ENCODE measurements at regions not wholly inside any gene's neighbourhood (a gene's known extent, or its start where the extent isn't known, plus 50 kb on each side); places are given as distances from the start of the nearest gene placed in this dataset.

DNA sequence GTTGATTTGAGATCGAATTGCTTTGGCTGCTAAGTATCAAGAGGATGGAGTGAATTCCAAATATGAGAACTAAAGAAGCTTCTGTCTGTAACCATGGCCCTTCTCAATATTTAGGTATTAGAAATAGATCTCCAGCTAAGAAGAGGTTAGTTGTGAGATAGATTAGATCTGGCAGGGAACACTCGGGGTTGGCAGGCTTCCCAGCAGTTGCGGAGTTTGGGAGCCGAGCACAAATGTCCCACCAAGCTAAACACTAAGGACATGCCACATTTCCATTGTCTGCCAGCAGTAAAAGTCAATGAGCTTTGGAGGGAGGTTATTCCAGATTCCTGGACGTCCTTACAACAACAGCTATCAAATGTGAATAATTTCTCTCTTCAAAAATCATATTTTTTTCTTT lies 85.8 kb downstream of the TAF11L14 start:
- Histone ChIP-seq H3K9me1 (ENCODE audit: insufficient read depth, low read length) (no peaks in the 10 kb centered on the region), H2BK15ac (ENCODE audit: low read depth, low read length) (no peak overlapping the region), H3K9me3 (ENCODE audit: control insufficient read depth, insufficient read depth, low read length) (no peaks in the 10 kb centered on the region), H3K4ac (ENCODE audit: low read depth, low read length) (no peak overlapping the region), H3K18ac (ENCODE audit: low read depth, low read length) (no peak overlapping the region), H2AK9ac (replicated peaks; ENCODE audit: low read depth, low read length, poor library complexity) (no peak overlapping the region), H2AFZ (replicated peaks; ENCODE audit: low read length, poor library complexity) (no peak overlapping the region), H3K4me1 (ENCODE audit: control insufficient read depth, insufficient read depth, low read length) (no peaks in the 10 kb centered on the region), H2BK5ac (ENCODE audit: low read depth, low read length, poor library complexity, severe bottlenecking) (no peak overlapping the region), H3K27me3 (ENCODE audit: control insufficient read depth, insufficient read depth, low read length) (no peaks in the 10 kb centered on the region), H2BK20ac (ENCODE audit: low read depth, low read length) (no peak overlapping the region), H4K5ac (ENCODE audit: low read depth, low read length) (no peak overlapping the region), H2AK5ac (ENCODE audit: low read depth, low read length) (no peak overlapping the region), H4K20me1 (ENCODE audit: insufficient read depth, low read length) (no peaks in the 10 kb centered on the region), H2BK120ac (ENCODE audit: low read depth, low read length) (no peak overlapping the region), H4K8ac (ENCODE audit: low read depth in 2 of 2, low read length in 2 of 2) (no peak overlapping the region), H3K14ac (replicated peaks; ENCODE audit: low read depth, low read length) (no peak overlapping the region), H3K4me3 (ENCODE audit: insufficient read depth, low read depth, low read length) (no peak overlapping the region), H3K4me2 (ENCODE audit: low read depth, low read length) (no peak overlapping the region), H3K79me1 (ENCODE audit: low read depth in 1 of 2, low read length in 2 of 2) (no peaks in the 10 kb centered on the region), H3K9ac (ENCODE audit: low read depth, low read length) (no peak overlapping the region), H3K23ac (ENCODE audit: low read depth, low read length) (no peak overlapping the region), H3K36me3 (ENCODE audit: control insufficient read depth, insufficient read depth, low read length) (no peaks in the 10 kb centered on the region), H3K27ac (ENCODE audit: insufficient read depth, low read length) (no peak overlapping the region), H4K91ac (ENCODE audit: insufficient read depth, low read depth, low read length) (no peak overlapping the region), H3K56ac (ENCODE audit: extremely low read depth, insufficient read depth, low read length) (no peak overlapping the region)
- dilution Hi-C loops (cut with HindIII; ENCODE audit: low sequenced_read_pairs, unreplicated experiment) (no loop called here), intact Hi-C loops (cut with micrococcal nuclease) (no loop called here), in situ Hi-C loops (cut with MboI; ENCODE audit: low sequenced_read_pairs) (no loop called here)
- WGBS, 2 experiments (ENCODE audit: extremely low coverage in 2 of 2, insufficient read length in 1 of 2) = no CpG with 5 or more reads among the region's 5 CpGs
- no TSS peak for BruUV-seq (replicated peaks)
- ATAC-seq (ENCODE audit: low read depth) (no peak), DNase-seq (no peak)
- ChIA-PET CTCF (no interaction called here), POLR2A (ENCODE audit: unreplicated experiment) (no interaction called here)
- TF ChIP-seq BHLHE40 (IDR thresholded peaks at IDR 0.05; ENCODE audit: low read depth, low read length) (no peak), ELK1 (IDR thresholded peaks at IDR 0.05; ENCODE audit: borderline replicate concordance, low read depth, low read length) (no peak), RCOR1 (IDR thresholded peaks at IDR 0.05; ENCODE audit: insufficient replicate concordance, low read length) (no peak), SMC3 (IDR thresholded peaks at IDR 0.05; ENCODE audit: low read depth, low read length) (no peak), CEBPB (IDR thresholded peaks at IDR 0.05; ENCODE audit: low read depth, low read length) (no peak), MAFK (IDR thresholded peaks at IDR 0.05; ENCODE audit: low read depth, low read length) (no peak), CHD1 (IDR thresholded peaks at IDR 0.05; ENCODE audit: low read depth, low read length) (no peak), MXI1 (IDR thresholded peaks at IDR 0.05; ENCODE audit: borderline replicate concordance, low read depth, low read length) (no peak), RAD21 (IDR thresholded peaks at IDR 0.05; ENCODE audit: low read length) (no peak), NFE2L2 (IDR thresholded peaks at IDR 0.05; ENCODE audit: low read depth, low read length) (no peak), MAZ (IDR thresholded peaks at IDR 0.05; ENCODE audit: borderline replicate concordance, low read depth, low read length) (no peak), RFX5 (IDR thresholded peaks at IDR 0.05; ENCODE audit: low read depth, low read length) (no peak), FOS (IDR thresholded peaks at IDR 0.05; ENCODE audit: low read depth, low read length) (no peak), POLR2A (IDR thresholded peaks at IDR 0.05; ENCODE audit: low read depth, low read length) (no peak)
- TF ChIP-seq, protein P1, sequence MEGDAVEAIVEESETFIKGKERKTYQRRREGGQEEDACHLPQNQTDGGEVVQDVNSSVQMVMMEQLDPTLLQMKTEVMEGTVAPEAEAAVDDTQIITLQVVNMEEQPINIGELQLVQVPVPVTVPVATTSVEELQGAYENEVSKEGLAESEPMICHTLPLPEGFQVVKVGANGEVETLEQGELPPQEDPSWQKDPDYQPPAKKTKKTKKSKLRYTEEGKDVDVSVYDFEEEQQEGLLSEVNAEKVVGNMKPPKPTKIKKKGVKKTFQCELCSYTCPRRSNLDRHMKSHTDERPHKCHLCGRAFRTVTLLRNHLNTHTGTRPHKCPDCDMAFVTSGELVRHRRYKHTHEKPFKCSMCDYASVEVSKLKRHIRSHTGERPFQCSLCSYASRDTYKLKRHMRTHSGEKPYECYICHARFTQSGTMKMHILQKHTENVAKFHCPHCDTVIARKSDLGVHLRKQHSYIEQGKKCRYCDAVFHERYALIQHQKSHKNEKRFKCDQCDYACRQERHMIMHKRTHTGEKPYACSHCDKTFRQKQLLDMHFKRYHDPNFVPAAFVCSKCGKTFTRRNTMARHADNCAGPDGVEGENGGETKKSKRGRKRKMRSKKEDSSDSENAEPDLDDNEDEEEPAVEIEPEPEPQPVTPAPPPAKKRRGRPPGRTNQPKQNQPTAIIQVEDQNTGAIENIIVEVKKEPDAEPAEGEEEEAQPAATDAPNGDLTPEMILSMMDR (conservative IDR thresholded peaks at IDR 0.05; ENCODE audit: low read depth, low read length) = no peak
- TF ChIP-seq, protein P2, sequence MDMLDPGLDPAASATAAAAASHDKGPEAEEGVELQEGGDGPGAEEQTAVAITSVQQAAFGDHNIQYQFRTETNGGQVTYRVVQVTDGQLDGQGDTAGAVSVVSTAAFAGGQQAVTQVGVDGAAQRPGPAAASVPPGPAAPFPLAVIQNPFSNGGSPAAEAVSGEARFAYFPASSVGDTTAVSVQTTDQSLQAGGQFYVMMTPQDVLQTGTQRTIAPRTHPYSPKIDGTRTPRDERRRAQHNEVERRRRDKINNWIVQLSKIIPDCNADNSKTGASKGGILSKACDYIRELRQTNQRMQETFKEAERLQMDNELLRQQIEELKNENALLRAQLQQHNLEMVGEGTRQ (IDR thresholded peaks at IDR 0.05; ENCODE audit: low read depth, low read length) = no peak

Measured in IMR-90 (cell line).